Dermis blood vessel endothelial cell (primary cell): ENCODE measurements at regions not wholly inside any gene's neighbourhood (a gene's known extent, or its start where the extent isn't known, plus 50 kb on each side); places are given as distances from the start of the nearest gene placed in this dataset.

Source experiments
- DNase-seq: peaks from one replicate; pipeline ENCODE4 v3.0.0; 2010

- DNase-seq, result no peak
These were observed 51.1 kb upstream of the FOXF1 start for GRCh38 chr16:86459266-86459665.
